ENCODE measurements at regions not wholly inside any gene's neighbourhood (a gene's known extent, or its start where the extent isn't known, plus 50 kb on each side); places are given as distances from the start of the nearest gene placed in this dataset.

GRCh38 chr5:3197304-3198073 is 398.1 kb upstream of the IRX1 start:
- TF ChIP-seq POLR2A (IDR thresholded peaks at IDR 0.05; ENCODE audit: borderline replicate concordance, extremely low read depth, insufficient read depth, insufficient read length) (no peak), CTCF (IDR thresholded peaks at IDR 0.05 in 2 of 3, conservative IDR thresholded peaks at IDR 0.05 in 1 of 3; ENCODE audit: borderline replicate concordance in 1 of 3, insufficient read depth in 1 of 3, low read depth in 2 of 3, low read length in 2 of 3) (no peak), ZFX (IDR thresholded peaks at IDR 0.05) (no peak), SIN3A (IDR thresholded peaks at IDR 0.05; ENCODE audit: low read depth) (no peak), RAD21 (IDR thresholded peaks at IDR 0.05; ENCODE audit: low read depth) (no peak), EGR1 (IDR thresholded peaks at IDR 0.05; ENCODE audit: low read depth) (no peak), ZNF274 (IDR thresholded peaks at IDR 0.05; ENCODE audit: low read depth, low read length) (no peak), POLR2AphosphoS5 (IDR thresholded peaks at IDR 0.05; ENCODE audit: low read depth, low read length) (no peak), EZH2phosphoT487 (IDR thresholded peaks at IDR 0.05; ENCODE audit: borderline replicate concordance) (no peak), EZH2 (IDR thresholded peaks at IDR 0.05) (no peak)
